A549 (cell line): ENCODE measurements at regions not wholly inside any gene's neighbourhood (a gene's known extent, or its start where the extent isn't known, plus 50 kb on each side); places are given as distances from the start of the nearest gene placed in this dataset.

Source experiments
- HDAC2 ChIP-seq: fragments of 200-600 bp; sonication (generic); IDR thresholded peaks from 2 replicates; pipeline ENCODE4 v1.6.1; 2016
- TFCP2L1 ChIP-seq: fragments of 250-450 bp; sonication (Bioruptor Pico); IDR thresholded peaks from 2 replicates; pipeline ENCODE4 v1.5.0; 2021; ENCODE audit warnings: mild to moderate bottlenecking

GRCh38 chr10:80938903-80939302 lies 401.2 kb downstream of the SH2D4B start:
- TF ChIP-seq TFCP2L1 (CRISPR knock-in tag): no peak
- no peak for TF ChIP-seq HDAC2
